ENCODE measurements at regions not wholly inside any gene's neighbourhood (a gene's known extent, or its start where the extent isn't known, plus 50 kb on each side); places are given as distances from the start of the nearest gene placed in this dataset.
A peak's percentile ranks its signal among the peaks of the same experiment; 100 is the strongest.

- no peak overlapping the region for H3K27ac ChIP-seq
Observed at GRCh38 chr18:2212598-2213205, 358.6 kb downstream of the METTL4 start.

GRCh38 chr18:2213905-2214304, 357.4 kb downstream of the METTL4 start:
- no peak overlapping the region for H3K4me3 ChIP-seq

More at GRCh38 chr18:2212598-2213205, 358.6 kb downstream of the METTL4 start:
- H3K4me3 ChIP-seq, result no peak overlapping the region

GRCh38 chr18:2217356-2217755, 353.9 kb downstream of the METTL4 start:
- Histone ChIP-seq H3K4me3 (no peak overlapping the region), H3K27ac (no peak overlapping the region)

More at GRCh38 chr18:2213905-2214304, 357.4 kb downstream of the METTL4 start:
- no peak overlapping the region for H3K27ac ChIP-seq

- H3K27ac ChIP-seq, result no peak overlapping the region
- H3K4me3 ChIP-seq, result no peak overlapping the region
Observed at GRCh38 chr18:2218101-2218500, 353.2 kb downstream of the METTL4 start.

GRCh38 chr18:2219706-2220105, 351.6 kb downstream of the METTL4 start:
- no peak overlapping the region for H3K27ac ChIP-seq

GRCh38 chr18:2222270-2223185, 348.8 kb downstream of the METTL4 start:
- H3K27ac ChIP-seq, result no peak overlapping the region

More at GRCh38 chr18:2219706-2220105, 351.6 kb downstream of the METTL4 start:
- H3K4me3 ChIP-seq, result no peak overlapping the region

GRCh38 chr18:2223449-2223848, 347.9 kb downstream of the METTL4 start:
- no peak overlapping the region for H3K27ac ChIP-seq
- no peak overlapping the region for H3K4me3 ChIP-seq

More at GRCh38 chr18:2222270-2223185, 348.8 kb downstream of the METTL4 start:
- H3K4me3 ChIP-seq, result no peak overlapping the region

- Histone ChIP-seq H3K27ac (no peak overlapping the region), H3K4me3 (no peak overlapping the region)
Observed at GRCh38 chr18:2223849-2224248, 347.5 kb downstream of the METTL4 start.

- Histone ChIP-seq H3K4me3 (no peak overlapping the region), H3K27ac (no peak overlapping the region)
Observed at GRCh38 chr18:2236232-2236631, 335.1 kb downstream of the METTL4 start.

GRCh38 chr18:2237706-2238105, 333.6 kb downstream of the METTL4 start:
- no peak overlapping the region for H3K4me3 ChIP-seq
- H3K27ac ChIP-seq, result no peak overlapping the region

GRCh38 chr18:2240311-2240705, 331.0 kb downstream of the METTL4 start:
- H3K27ac ChIP-seq, result peak overlapping the region in 4 of 21 experiments; percentile 34 to 67 (median 54)
- no peak overlapping the region for H3K4me3 ChIP-seq

- no peak overlapping the region for H3K27ac ChIP-seq
- no peak overlapping the region for H3K4me3 ChIP-seq
Observed at GRCh38 chr18:2244641-2245040, 326.7 kb downstream of the METTL4 start.

- H3K27ac ChIP-seq, result peak overlapping the region in 1 of 21 experiments; percentile 14
- H3K4me3 ChIP-seq, result peak overlapping the region in 1 of 7 experiments; percentile 31
Observed at GRCh38 chr18:2247101-2247500, 324.2 kb downstream of the METTL4 start.

- H3K27ac ChIP-seq, result no peak overlapping the region
- H3K4me3 ChIP-seq, result no peak overlapping the region
Observed at GRCh38 chr18:2254977-2255376, 316.3 kb downstream of the METTL4 start.

- Histone ChIP-seq H3K27ac (no peak overlapping the region), H3K4me3 (no peak overlapping the region)
Observed at GRCh38 chr18:2256577-2256976, 314.7 kb downstream of the METTL4 start.

GRCh38 chr18:2258954-2259353, 312.4 kb downstream of the METTL4 start:
- Histone ChIP-seq H3K4me3 (no peak overlapping the region), H3K27ac (no peak overlapping the region)

GRCh38 chr18:2263303-2263890, 307.9 kb downstream of the METTL4 start:
- no peak overlapping the region for H3K4me3 ChIP-seq
- H3K27ac ChIP-seq, result no peak overlapping the region

- no peak overlapping the region for H3K4me3 ChIP-seq
- H3K27ac ChIP-seq, result no peak overlapping the region
Observed at GRCh38 chr18:2274613-2275012, 296.7 kb downstream of the METTL4 start.

GRCh38 chr18:2281086-2281485, 290.2 kb downstream of the METTL4 start:
- Histone ChIP-seq H3K4me3 (no peak overlapping the region), H3K27ac (no peak overlapping the region)

GRCh38 chr18:2281523-2282199, 289.6 kb downstream of the METTL4 start:
- Histone ChIP-seq H3K4me3 (no peak overlapping the region), H3K27ac (no peak overlapping the region)

Data from skin epidermis (tissue), 12 donors.